Lung microvascular endothelial cell (primary cell): ENCODE measurements at regions not wholly inside any gene's neighbourhood (a gene's known extent, or its start where the extent isn't known, plus 50 kb on each side); places are given as distances from the start of the nearest gene placed in this dataset.

Experiments
- DNase-seq, 2 donors: peaks; one replicate each; pipeline versions ENCODE4 v3.0.0 to v3.0.0-alpha.2; 2010; ENCODE audit warnings: low read depth in 2 of 2

DNA sequence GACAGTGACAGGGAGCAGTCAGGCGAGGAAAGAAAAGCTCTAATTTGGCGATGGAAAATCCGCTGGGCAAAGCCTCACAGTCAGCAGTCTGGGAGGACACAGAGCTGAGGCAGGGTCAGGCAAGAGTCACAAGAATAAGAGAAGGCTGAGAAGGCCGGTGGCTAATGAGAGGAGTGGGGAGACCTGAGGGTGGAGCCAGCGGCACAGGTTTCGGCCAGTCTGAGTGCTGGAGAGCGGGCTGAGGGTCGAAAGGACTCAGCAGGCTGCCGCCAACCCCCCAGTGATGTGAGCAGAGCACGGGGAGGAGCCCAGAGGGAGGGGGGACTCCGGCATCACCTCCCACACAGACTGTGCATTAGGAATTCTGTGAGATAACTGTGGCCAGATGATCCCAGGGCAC is 500.6 kb upstream of the MYT1L start:
- DNase-seq = no peak

DNA sequence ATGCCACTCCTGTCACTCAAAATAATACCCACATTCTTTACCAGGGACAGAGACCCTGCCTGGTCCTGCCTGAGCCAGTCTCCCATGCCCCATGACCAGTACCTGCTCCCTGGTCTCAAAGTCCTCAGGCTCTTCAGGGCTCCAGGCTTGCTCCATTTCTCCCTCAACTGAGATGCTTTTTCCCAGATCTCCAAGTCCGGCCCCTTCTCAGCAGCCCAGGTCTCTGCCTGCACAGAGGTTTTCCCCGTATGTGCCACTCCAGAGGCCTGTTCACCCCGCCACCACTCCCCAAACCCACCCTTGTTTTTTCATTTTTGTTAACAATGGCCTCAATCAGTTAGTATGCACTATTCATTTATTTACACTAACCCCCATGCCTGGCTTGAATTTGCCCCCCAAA is 499.5 kb upstream of the MYT1L start:
- DNase-seq = no peak

DNA sequence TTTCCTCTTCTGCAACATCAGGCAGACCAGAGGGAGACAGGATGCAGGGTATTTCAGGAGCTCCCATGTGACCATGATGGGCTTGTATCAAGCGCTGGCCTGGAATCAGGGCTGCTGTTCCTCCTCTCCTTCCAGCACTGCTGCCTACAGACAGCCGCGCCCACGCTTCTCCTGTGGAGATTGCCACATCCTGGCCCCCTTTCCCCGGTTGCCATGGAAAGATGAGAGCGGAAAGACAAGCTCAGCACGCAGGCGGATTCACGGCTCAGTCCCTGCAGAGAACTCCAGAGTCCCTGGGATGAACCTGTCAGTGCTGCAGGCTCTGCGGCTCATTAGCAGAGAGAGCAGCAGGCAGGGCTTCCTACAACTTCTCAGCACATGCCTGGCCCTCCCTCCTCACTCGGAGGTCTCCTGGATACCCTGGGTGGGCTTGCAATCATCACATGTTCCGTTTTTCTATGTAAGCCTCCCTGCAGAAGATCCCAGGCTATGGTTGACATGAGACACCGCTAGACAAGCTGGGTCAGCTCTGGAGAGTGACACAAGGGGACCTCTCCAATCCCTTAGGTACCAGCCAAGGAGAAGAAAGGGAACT is 497.8 kb upstream of the MYT1L start:
- DNase-seq = no peak

DNA sequence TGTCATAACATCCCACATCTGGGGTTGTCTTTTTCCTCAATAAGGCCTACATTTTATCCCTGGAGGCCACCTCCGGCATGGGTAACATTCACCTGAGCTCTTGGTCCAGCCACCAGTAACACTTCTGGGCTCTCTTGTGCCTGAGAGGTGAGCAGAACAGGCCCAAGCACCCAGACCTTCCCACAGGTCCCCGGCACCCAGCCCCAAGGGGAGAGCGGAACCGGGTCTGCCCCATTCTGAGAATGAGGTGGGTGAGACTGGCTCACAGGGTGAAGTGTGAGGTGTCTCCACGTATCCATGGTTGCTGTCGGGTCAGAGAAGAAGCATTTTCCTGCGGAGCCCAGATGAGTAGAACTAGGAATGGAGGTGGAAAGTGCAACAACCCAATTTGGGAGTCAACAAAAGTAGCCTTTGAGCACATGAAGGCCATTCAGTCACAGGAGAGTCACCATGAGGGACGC is 496.7 kb upstream of the MYT1L start:
- no peak for DNase-seq

DNA sequence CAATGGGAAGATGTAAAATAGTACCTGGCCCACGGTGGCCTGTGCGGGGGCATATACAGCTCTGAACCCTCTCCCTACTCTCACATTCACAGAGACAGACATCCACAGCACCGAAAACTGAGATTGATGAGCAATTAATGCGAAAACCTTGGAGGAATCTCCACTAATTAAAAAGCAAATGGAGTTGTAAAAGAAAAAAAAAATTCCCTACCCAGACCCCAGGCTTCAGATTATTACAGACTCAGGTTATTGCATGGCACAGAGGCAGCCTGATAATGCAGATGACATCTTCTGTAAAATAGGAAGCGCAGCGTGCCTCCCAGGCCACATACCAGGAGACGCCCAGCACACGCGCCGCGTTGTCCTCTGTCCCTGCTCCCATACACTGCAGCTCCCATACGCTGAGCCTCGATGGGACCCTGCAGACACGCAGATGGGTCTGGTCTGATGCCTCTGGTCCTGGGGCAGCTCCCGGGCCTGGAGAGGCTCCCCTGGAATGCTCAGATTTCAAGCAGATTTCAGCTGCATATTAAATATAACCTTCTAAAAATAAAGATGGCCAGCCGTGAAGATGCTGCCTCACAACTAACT is 496.1 kb upstream of the MYT1L start:
- no peak for DNase-seq

DNA sequence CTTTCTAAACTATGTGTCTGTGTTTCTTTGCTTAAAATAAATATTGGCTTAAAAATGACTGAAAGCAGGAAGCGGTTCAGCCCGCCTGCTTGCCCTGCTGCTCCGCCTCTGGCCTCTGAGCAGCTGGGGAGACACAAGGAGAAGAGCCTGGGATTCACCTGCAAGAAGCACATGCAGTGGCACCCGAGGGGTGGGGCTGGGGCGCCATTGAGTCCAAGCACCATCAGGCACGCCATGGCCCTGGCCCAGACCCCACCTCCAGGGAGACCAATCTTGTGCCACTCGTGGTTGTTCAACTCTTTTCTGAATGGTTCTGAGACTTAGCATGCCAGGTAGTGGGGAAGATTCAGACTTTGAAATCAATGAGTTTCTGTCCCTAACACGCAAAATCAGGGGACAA is 495.5 kb upstream of the MYT1L start:
- DNase-seq = no peak

DNA sequence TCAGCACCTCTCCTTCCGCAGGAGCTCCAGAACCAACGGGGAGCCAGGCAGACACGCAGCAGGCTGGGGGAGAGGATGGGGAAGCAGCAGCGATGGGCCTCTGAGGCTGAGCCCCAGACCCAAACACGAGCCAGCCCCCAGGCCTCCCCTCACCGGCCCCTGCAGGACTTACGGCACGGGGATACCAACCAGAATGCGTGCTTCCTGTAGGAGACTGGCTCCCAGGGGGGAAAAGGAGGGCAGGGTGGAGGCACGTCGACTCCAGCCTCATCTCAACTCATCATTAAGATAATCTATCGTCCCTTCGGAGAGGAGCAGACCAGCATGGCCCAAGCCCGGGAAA is 495.1 kb upstream of the MYT1L start:
- no peak for DNase-seq

DNA sequence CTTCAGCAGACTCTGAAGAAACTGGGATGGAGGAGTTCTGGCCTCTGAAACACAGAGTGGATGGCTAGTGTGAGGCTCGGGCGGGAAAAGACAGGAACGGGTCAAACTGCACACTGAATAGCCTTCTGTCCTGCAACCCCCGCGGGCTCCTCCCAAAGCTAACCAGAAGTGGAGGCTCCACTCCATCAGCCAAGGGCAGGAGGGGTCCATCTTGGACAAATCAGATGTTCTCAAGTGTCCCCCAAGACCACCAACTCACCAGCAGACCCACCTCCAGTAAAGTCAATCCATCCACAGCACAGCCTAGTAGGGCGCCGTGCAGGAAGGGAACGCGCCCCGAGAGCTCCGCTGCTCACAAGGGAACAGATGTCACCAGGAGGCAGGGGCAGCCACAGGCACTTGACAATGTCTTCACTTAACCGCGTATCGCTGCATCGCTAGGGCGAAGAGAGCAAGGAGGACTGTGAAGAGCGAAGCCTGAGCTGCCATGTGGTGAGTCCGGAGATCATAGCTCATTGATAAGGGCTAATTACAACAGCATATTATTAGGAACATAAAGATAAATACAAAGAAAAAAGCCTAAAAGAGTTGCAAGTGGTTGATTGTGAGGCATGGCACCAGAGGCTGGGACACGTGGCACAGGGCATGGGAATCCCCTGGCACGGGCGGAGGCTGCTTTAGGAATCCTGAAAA is 494.6 kb upstream of the MYT1L start:
- no peak for DNase-seq

DNA sequence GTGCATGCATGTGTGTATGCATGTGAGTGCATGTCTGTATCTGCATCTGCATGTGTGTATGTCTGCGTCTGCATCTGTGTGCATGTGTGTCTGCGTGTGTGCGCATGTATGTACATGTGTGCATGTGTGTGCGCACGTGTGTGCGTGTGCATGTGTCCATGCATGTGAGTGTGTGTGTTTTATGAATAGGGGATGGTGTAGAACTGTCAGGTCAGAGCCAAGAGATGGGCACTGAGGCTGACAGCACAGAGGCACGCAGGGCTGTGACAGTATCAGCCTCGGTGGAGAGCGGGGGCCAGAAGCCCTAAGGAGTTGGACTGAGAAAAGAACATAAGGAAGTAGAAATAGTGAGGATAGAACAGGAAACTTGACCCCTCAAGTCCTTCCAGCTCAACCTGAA is 494.0 kb upstream of the MYT1L start:
- no peak for DNase-seq

DNA sequence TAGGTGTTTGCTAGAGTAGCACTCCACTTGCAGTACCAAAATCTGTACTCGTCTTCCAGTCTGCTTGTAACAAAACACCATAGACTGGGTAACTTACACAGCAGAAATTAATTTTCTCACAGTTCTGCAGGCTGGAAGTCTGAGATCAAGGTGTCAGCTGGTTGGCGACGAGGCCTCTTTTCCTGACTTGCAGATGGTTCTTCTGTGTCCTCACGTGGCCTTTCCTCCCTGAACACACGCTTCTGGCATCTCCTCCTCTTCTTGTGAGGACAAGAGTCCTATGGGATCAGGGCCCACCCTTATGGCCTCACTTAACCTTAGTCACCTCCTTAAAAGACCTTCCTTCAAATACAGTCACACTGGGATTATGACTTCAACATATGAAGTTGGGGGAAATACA is 493.5 kb upstream of the MYT1L start:
- no peak for DNase-seq

DNA sequence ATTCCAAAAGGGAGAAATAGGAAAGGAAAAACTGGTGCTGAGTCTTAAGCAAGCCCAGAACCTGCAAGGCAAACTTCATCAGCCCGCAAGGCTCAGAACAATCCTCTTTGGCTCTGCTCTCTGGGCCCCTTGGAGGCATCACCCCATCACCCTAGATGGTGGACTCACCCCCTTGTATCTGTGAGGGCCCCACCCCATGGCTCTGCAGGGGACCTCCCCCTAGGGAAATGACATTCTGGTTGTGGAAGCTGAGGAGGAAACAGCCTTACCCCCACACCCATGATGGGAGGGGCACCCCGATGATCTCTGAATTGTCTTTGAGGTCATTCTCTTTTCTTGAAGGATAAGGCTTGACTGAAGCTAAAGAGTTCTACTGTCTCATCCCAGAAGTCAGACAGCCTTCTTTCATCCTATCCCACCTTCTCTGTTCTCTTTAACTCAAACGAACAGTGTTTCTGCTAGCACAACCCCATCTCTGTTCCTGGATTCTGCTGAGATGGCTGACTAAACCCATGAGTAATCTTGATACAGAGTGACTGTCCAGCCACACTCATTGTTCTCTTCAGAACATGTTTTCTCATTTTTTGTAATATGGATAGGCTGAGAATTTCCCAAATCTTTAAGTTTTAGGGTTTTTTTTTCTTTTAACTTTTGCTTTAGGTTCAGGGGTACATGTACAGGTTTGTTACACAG is 492.1 kb upstream of the MYT1L start:
- no peak for DNase-seq

DNA sequence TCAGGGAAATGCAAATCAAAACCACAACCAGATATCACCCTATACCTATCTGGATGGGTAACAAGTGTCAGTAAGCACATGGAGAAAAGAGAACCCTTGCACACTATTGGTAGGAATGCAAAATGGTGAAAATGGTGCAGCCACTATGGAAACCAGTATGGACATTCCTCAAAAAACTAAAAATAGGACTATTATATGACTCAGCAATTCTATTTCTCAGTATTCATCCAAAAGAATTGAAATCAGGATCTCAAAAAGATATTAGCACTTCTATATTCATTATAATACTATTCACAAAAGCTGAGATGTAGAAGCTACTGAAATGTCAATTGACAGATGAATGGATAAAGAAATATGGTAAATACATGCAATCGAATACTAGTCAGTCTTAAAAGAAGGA is 491.1 kb upstream of the MYT1L start:
- no peak for DNase-seq

DNA sequence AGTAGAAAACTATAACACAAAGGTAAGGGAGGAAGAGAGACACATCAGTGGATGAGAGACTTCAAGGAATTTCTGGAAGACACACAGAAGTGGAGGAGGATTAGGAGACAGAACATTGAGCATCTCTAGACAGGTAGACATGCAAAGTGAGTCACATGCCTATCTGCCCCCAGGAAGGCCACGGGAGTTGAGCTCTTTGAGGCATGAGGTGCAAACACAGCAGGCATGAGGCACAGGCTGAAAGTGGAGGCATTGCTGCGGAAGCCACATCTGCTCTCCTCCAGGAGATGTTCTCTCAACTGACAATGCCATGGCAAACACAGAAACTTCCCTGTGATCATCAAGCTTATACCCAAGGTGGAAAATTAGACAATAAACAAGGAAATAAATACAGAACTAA is 481.6 kb upstream of the MYT1L start:
- DNase-seq = no peak

DNA sequence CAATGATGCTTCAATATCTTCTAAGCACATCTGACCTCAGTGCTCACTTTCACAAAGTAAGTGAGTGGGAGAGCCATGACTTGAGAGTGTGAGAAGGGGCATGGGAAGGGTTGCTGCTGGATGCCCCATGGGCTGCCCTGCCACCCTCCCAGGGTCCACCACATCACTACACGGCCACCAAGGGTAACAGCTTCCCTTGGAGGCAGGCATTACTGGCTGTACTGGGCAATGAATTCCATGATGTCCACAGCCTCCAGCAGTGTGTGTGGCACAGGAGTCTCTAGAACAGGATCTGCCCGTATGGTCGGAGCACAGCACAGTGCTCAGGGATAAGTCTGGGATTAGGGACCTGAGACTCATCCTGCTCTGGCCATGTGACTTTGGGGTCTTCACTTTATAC is 481.0 kb upstream of the MYT1L start:
- DNase-seq = no peak

DNA sequence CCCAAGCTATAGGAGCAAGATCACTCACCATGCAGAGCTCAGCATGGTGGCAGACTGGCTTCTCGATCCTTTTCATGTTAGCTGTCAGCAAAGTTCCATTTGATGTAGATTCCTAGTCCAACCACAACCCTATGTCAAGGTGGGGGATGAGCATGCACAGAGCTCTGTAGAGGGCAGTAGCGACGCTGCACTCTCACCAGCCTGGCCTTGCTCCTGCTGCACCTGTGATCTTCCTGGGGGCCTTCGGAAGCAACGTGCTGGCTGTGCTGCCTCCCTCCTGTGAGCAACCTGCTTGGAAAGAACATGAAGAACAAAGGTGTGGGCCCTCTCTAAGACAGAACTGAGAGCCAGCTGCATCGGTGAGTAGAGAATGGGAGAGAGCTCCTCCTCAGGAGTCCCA is 479.4 kb upstream of the MYT1L start:
- DNase-seq = no peak

DNA sequence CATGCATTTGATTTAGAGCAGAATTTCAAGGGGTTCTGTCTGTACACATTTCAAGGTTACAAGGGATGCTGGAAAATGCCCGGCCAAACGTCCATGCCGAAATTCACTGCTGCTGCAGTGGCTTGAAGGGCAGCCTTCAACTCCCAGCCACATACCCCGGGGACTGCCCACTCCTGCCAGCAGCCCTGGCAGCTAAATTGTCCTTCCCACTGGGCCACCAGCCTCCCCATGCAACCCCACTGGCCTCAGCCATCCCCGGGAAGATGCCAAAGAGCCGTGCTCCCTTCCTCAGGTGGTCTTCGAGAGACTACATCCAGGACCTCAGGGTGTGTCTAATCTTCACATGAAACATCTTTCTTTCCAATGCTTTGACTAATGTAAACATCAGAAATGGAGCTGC is 478.7 kb upstream of the MYT1L start:
- DNase-seq = no peak

DNA sequence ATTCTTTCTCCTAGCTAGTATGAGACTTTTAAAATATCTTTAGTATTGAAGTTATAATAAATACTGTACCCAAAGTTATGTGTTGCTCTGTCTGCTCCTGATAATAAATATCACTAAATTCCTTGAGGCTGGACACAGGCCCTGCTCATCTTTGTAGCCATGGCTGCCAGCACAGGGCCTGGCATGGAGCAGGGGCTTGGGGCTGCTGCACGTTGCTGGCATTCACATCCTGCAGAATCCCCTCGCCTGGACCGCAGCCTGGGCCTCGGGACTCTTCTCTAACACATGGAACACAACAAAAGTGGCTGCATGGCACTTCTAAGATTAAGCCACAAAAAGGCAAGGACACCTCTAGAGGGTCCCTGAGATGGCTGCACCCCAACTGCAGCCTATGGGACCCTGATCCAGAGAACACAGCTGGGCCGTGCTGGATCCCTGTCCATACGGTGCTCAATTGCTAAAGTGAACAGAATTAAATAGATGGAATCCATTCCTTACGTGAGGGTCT is 477.5 kb upstream of the MYT1L start:
- DNase-seq = no peak

DNA sequence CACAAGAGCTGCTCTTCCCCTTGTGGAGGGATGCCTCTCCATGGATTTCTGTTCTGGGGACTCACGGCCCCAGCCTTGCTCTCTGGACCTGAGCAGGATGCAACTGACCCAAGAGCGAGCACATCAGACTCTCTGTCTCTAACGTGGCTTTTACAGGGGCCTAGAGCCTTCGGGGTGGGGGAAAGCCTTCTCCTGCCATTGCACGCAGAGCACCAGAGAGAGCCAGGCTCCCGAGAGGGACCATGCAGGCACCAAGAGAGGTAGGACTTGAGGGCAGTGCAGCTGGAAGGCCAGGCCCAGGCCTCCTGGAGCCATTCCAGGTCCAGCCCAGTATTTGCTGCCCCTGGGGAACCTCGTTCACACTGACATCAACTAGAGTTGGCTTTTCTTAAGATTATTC is 475.6 kb upstream of the MYT1L start:
- no peak for DNase-seq

DNA sequence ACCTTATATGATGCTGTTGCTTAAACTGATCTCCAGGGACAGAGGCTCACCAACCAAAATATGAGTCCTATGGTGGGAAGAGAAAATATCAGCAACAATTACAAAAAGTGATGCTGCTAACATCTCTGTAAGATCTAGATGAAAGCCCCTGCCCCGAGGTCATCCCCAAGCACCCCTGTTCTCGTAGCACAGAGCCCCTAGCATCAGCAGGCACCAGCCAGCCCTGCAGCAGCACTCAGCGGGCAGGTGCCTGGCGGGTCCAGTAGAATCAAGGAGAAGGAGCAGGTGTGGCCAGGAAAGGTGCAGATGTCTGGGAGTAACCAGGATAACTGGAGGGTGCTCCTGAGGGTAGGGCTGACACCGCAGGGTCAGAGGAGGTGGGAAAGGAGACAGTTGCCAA is 474.2 kb upstream of the MYT1L start:
- no peak for DNase-seq

DNA sequence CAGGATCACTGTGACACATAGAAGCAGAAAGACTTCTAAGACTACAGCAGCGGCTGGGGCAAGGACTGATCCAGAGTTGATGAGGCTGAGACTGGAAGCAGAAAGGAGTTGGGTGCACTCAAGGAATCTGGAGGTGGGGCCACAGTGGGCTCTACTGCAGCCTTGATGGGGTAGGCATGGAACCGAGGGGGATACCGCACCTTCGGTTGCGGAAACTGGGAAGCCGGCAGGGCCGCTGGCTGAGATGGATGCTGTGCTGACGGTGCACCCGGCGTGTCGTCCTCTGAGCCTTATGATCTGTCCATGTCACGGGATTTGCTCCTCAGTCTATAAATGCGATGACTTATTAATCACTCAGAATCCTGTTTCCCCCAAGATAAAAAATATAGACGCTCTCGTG is 473.5 kb upstream of the MYT1L start:
- no peak for DNase-seq

DNA sequence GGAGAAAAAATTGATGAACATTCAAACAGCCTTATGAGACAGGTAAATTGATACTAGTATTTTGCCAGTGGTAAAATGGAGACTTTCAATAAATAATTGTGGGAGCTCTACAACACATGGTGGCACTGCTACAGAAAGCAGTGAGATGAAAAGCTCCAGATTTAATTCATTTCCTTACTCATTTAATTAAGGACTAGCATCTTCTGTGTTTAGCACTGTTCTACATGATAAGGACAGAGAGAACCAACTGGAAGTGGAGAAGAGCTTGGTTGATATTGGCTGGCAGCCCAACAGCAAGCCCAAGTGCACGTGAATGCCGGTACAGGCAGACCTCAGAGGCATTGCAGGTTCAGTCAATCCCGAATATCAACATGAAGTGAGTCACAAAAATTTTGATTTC is 470.4 kb upstream of the MYT1L start:
- DNase-seq = no peak

DNA sequence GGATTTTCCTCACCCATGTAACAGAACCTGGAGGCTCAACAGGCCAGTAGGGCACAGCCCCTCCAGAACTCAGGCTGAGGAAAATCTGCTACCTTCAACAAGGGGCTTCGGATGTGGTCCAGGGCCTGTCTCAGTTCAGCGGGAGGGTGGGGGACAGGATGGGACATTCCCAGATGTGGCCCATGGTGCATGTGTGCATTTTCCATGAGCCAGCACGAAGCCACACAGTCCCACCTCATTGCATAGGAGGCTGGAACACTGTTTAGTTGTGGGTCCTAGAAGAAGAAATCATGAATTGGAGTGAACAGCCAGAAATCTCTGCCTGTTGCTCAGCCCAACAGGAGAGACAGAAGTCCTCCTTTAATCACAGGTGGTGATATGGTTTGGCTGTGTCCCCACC is 469.6 kb upstream of the MYT1L start:
- DNase-seq = no peak

DNA sequence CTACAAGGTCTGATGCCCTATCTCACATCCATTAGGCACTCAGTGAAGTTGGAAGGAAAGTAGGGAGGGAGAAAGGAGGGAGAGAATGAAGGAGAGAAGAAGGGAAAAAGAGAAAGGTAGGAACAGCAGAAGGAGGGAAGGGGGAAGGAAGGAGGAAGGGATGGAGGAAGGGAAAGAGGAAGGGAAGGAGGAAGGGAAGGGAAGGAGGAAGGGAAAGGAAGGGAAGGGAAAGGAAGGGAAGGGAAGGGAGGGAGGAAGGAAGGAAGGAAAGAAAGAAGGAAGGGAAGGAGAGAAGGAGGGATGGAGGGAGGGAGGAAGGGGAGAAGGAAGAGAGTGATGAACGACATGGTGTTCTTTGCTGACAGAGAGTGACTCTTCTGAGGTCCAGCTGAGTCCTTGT is 468.9 kb upstream of the MYT1L start:
- DNase-seq = no peak
